Astrocyte of the spinal cord (primary cell): ENCODE measurements at regions not wholly inside any gene's neighbourhood (a gene's known extent, or its start where the extent isn't known, plus 50 kb on each side); places are given as distances from the start of the nearest gene placed in this dataset.

Experiments used
- DNase-seq: peaks from one replicate; pipeline ENCODE4 v3.0.0; 2011; ENCODE audit warnings: low read depth, low spot score
- H3K4me3 ChIP-seq: 2 replicates; pipeline ENCODE4 v1.5.1; 2011; ENCODE audit warnings: low read depth, mild to moderate bottlenecking, low read length, moderate library complexity
- CTCF ChIP-seq: IDR thresholded peaks from 2 replicates; pipeline ENCODE4 v1.5.1; 2012; ENCODE audit warnings: low read depth, mild to moderate bottlenecking, low read length, inconsistent platforms
- in situ Hi-C: cut with HindIII; loops from 2 replicates; pipeline ENCODE4 v1.10.0; 2017; ENCODE audit warnings: low sequenced_read_pairs

GRCh38 chr7:109522585-109522984, 952.9 kb downstream of the DNAJB9 start:
- no peak for TF ChIP-seq CTCF
- no peak overlapping the region for H3K4me3 ChIP-seq
- in situ Hi-C loops: no loop called here
- no peak for DNase-seq

GRCh38 chr7:109527833-109528232, 958.2 kb downstream of the DNAJB9 start:
- H3K4me3 ChIP-seq: no peak overlapping the region
- in situ Hi-C loops: no loop called here
- DNase-seq: no peak
- TF ChIP-seq CTCF: no peak

- no peak for TF ChIP-seq CTCF
- in situ Hi-C loops: no loop called here
- no peak for DNase-seq
- H3K4me3 ChIP-seq: no peak overlapping the region
Observed at GRCh38 chr7:109529712-109530111, 960.0 kb downstream of the DNAJB9 start.

GRCh38 chr7:109532262-109532992, 962.8 kb downstream of the DNAJB9 start:
- DNase-seq: no peak
- in situ Hi-C loops: no loop called here
- no peak for TF ChIP-seq CTCF
- H3K4me3 ChIP-seq: no peak overlapping the region

- TF ChIP-seq CTCF: no peak
- in situ Hi-C loops: no loop called here
- no peak for DNase-seq
- no peak overlapping the region for H3K4me3 ChIP-seq
Observed at GRCh38 chr7:109545686-109546085, 976.0 kb downstream of the DNAJB9 start.

- H3K4me3 ChIP-seq: no peak overlapping the region
- in situ Hi-C loops: no loop called here
- DNase-seq: no peak
- no peak for TF ChIP-seq CTCF
Observed at GRCh38 chr7:109549471-109550193, 980.0 kb downstream of the DNAJB9 start.
